Smooth muscle cell (in vitro differentiated cells): ENCODE measurements at regions not wholly inside any gene's neighbourhood (a gene's known extent, or its start where the extent isn't known, plus 50 kb on each side); places are given as distances from the start of the nearest gene placed in this dataset.

ENCODE experiments used
- DNase-seq: peaks from one replicate; lab custom pipeline; 2025; ENCODE audit not compliant: unreplicated experiment; lab: John Stamatoyannopoulos, UW
- H2AFZ ChIP-seq: fragments of 200-600 bp; sonication (generic); 2 replicates; pipeline ENCODE4 v1.6.0; 2016; ENCODE audit warnings: antibody characterized with exemption, low read depth, mild to moderate bottlenecking
- H3F3A ChIP-seq: fragments of 200-600 bp; sonication (generic); 2 replicates; pipeline ENCODE4 v1.6.0; 2017; ENCODE audit warnings: antibody characterized with exemption, low read depth
- H3K27ac ChIP-seq: fragments of 200-600 bp; sonication (generic); 2 replicates; pipeline ENCODE4 v1.5.1; 2016; ENCODE audit warnings: low read depth, mild to moderate bottlenecking
- H3K27me3 ChIP-seq: fragments of 200-600 bp; sonication (generic); 2 replicates; pipeline ENCODE4 v1.6.1; 2016; ENCODE audit warnings: low read depth, mild to moderate bottlenecking
- H3K36me3 ChIP-seq: fragments of 200-600 bp; sonication (generic); 2 replicates; pipeline ENCODE4 v1.5.1; 2016; ENCODE audit warnings: low read depth
- H3K4me1 ChIP-seq: fragments of 200-600 bp; sonication (generic); 2 replicates; pipeline ENCODE4 v1.5.1; 2016; ENCODE audit warnings: low read depth
- H3K4me2 ChIP-seq: fragments of 200-600 bp; sonication (generic); 2 replicates; pipeline ENCODE4 v1.6.0; 2016; ENCODE audit warnings: mild to moderate bottlenecking
- H3K4me3 ChIP-seq: fragments of 200-600 bp; sonication (generic); 2 replicates; pipeline ENCODE4 v1.5.1; 2016; ENCODE audit warnings: mild to moderate bottlenecking
- H3K79me2 ChIP-seq: fragments of 200-600 bp; sonication (generic); 2 replicates; pipeline ENCODE4 v1.6.0; 2016; ENCODE audit warnings: low read depth, mild to moderate bottlenecking
- H3K9ac ChIP-seq: fragments of 200-600 bp; sonication (generic); 2 replicates; pipeline ENCODE4 v1.6.0; 2016; ENCODE audit warnings: low read depth
- H3K9me3 ChIP-seq: fragments of 200-600 bp; sonication (generic); replicated peaks from 2 replicates; pipeline ENCODE4 v1.5.1; 2016; ENCODE audit warnings: low read depth
- H4K20me1 ChIP-seq: fragments of 200-600 bp; sonication (generic); 2 replicates; pipeline ENCODE4 v1.6.0; 2016; ENCODE audit warnings: low read depth
- CTCF ChIP-seq: fragments of 200-600 bp; sonication (generic); IDR thresholded peaks from 2 replicates; pipeline ENCODE4 v1.5.1; 2017; ENCODE audit warnings: borderline replicate concordance, mild to moderate bottlenecking, antibody characterized with exemption; ENCODE audit not compliant: insufficient read depth, poor library complexity, severe bottlenecking
- WGBS: methylation state at CpG from one replicate; pipeline ENCODE4 v1.1.7; 2016; ENCODE audit warnings: low lambda C conversion rate; 5-methylcytosine and 5-hydroxymethylcytosine counted together

- no peak for TF ChIP-seq CTCF
- Histone ChIP-seq H4K20me1 (no peaks in the 10 kb centered on the region), H3K27ac (no peak overlapping the region), H3F3A (no peaks in the 10 kb centered on the region), H3K4me2 (no peak overlapping the region), H3K79me2 (no peaks in the 10 kb centered on the region), H3K36me3 (no peaks in the 10 kb centered on the region), H3K9me3 (no peaks in the 10 kb centered on the region), H3K27me3 (no peaks in the 10 kb centered on the region), H3K4me1 (no peaks in the 10 kb centered on the region), H2AFZ (no peak overlapping the region), H3K9ac (no peak overlapping the region), H3K4me3 (no peak overlapping the region)
- WGBS: 90% methylated on average over 2 of the region's 2 CpGs
- no peak for DNase-seq
Measured at GRCh38 chr10:106000721-106001120, 1163.8 kb downstream of the SORCS1 start.

GRCh38 chr10:105993609-105994008 lies 1170.9 kb downstream of the SORCS1 start:
- H3K27ac ChIP-seq: no peak overlapping the region
- no peaks in the 10 kb centered on the region for H3K79me2 ChIP-seq
- H4K20me1 ChIP-seq: no peaks in the 10 kb centered on the region
- no peak overlapping the region for H3K4me3 ChIP-seq
- H3K4me2 ChIP-seq: no peak overlapping the region
- WGBS: 87% methylated on average over 3 of the region's 3 CpGs
- DNase-seq: no peak
- H3K4me1 ChIP-seq: no peaks in the 10 kb centered on the region
- no peak overlapping the region for H3K9ac ChIP-seq
- no peaks in the 10 kb centered on the region for H3F3A ChIP-seq
- no peak for TF ChIP-seq CTCF
- no peak overlapping the region for H2AFZ ChIP-seq
- H3K27me3 ChIP-seq: no peaks in the 10 kb centered on the region
- H3K36me3 ChIP-seq: no peaks in the 10 kb centered on the region
- no peaks in the 10 kb centered on the region for H3K9me3 ChIP-seq

- no peak overlapping the region for H3K27ac ChIP-seq
- TF ChIP-seq CTCF: no peak
- H3K27me3 ChIP-seq: no peaks in the 10 kb centered on the region
- H3K9ac ChIP-seq: no peak overlapping the region
- H3K4me1 ChIP-seq: no peaks in the 10 kb centered on the region
- H4K20me1 ChIP-seq: no peaks in the 10 kb centered on the region
- H3K4me2 ChIP-seq: no peak overlapping the region
- no peaks in the 10 kb centered on the region for H3K79me2 ChIP-seq
- no peaks in the 10 kb centered on the region for H3F3A ChIP-seq
- no peak overlapping the region for H2AFZ ChIP-seq
- DNase-seq: no peak
- no peaks in the 10 kb centered on the region for H3K9me3 ChIP-seq
- no peaks in the 10 kb centered on the region for H3K36me3 ChIP-seq
- H3K4me3 ChIP-seq: no peak overlapping the region
Measured at GRCh38 chr10:105992928-105993327, 1171.6 kb downstream of the SORCS1 start.

- Histone ChIP-seq H3K4me2 (no peak overlapping the region), H2AFZ (no peak overlapping the region), H3K36me3 (no peaks in the 10 kb centered on the region), H4K20me1 (no peaks in the 10 kb centered on the region), H3K27ac (no peak overlapping the region), H3F3A (no peaks in the 10 kb centered on the region), H3K9me3 (no peaks in the 10 kb centered on the region), H3K79me2 (no peaks in the 10 kb centered on the region), H3K9ac (no peak overlapping the region), H3K4me3 (no peak overlapping the region), H3K27me3 (no peaks in the 10 kb centered on the region), H3K4me1 (no peaks in the 10 kb centered on the region)
- DNase-seq: no peak
- no peak for TF ChIP-seq CTCF
- 85% methylated on average over 2 of the region's 2 CpGs for WGBS
Measured at GRCh38 chr10:105990529-105990928, 1174.0 kb downstream of the SORCS1 start.
